ENCODE measurements at regions not wholly inside any gene's neighbourhood (a gene's known extent, or its start where the extent isn't known, plus 50 kb on each side); places are given as distances from the start of the nearest gene placed in this dataset.

DNA sequence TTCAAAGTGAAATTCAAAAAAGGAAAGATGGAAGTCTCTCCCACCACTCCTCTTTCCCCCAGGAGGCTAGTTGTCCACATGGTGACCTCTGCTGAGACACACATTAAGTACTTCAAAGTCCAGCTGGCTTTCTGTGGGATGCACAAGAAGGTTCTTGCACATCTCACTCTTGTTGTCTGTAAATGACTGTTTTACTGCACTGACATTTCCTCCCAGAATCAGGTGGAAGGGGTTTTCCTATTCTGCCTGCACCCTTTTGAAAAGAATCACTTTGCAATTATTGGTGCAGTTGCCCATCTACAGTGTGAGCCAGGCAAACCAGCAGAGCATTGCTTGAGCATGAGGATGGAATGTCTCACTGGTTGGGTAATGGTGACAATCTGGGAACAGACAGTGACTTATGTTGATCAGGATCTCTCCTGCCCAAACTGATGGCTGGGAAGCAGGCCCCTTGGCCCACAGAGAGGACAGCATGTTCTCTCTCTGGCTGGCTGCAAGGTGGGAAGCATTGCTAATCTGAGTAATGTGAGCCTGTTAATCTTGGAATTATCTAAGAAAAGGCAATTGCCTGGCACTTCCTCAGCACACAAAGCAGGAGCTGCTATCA lies 347.7 kb upstream of the SATB1 start:
- H3K27ac ChIP-seq (ENCODE audit: low read length), result no peak overlapping the region
- no peaks in the 10 kb centered on the region for H3K4me1 ChIP-seq (ENCODE audit: control insufficient read depth, insufficient read depth, low read length)
- no peak overlapping the region for H3K4me3 ChIP-seq (ENCODE audit: low read length)
- no peak for DNase-seq
- no peak for ATAC-seq
- intact Hi-C loops (cut with DNase I), result no loop called here
- H3K9me3 ChIP-seq (ENCODE audit: control insufficient read depth, low read length), result no peaks in the 10 kb centered on the region
- H3K27me3 ChIP-seq (ENCODE audit: control insufficient read depth, insufficient read depth), result no peaks in the 10 kb centered on the region

DNA sequence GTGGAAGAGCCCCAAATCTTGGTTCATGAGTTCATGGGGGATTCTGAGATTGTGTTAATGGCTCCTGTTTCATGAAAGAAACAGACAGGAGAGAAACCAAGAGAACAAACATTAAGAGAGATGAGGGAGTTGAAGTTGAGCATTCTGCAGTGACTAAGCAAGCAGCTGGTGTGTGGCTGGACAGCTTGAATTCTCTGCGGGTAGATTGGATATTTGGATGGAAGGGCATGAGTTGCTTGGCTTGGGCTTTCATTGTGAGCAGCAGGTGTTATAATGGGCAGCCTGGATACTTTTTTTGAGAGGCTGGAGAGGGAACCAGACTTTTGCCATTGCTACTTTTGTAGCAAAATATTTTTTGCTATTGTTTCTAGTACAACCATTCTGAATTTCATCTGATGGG lies 346.8 kb upstream of the SATB1 start:
- no peaks in the 10 kb centered on the region for H3K4me1 ChIP-seq (ENCODE audit: control insufficient read depth, insufficient read depth, low read length)
- no peaks in the 10 kb centered on the region for H3K27me3 ChIP-seq (ENCODE audit: control insufficient read depth, insufficient read depth)
- no peak overlapping the region for H3K27ac ChIP-seq (ENCODE audit: low read length)
- no peaks in the 10 kb centered on the region for H3K9me3 ChIP-seq (ENCODE audit: control insufficient read depth, low read length)
- intact Hi-C loops (cut with DNase I), result no loop called here
- WGBS, result 87% methylated on average over 1 of the region's 1 CpG
- DNase-seq (no peak), ATAC-seq (no peak)
- H3K4me3 ChIP-seq (ENCODE audit: low read length), result no peak overlapping the region

DNA sequence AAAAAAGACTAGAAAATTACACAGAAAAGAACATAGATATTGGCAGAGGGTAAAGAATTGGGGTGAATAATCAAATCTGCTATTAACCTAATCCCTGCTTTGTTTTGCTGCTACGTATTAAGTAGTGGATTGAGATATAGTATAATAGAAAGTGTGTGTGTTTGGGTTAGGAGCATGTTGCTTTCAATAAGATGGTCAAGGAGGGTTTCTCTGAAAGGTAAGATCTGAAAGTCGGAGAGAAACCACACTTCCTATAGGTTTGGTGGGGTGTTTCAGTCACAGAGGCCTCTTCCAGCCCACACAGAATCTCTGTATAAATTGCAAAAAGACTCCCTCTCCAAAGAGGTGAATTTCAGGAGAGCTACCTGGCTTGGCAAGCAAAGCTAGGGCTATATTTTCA lies 345.7 kb upstream of the SATB1 start:
- Histone ChIP-seq H3K4me3 (ENCODE audit: low read length) (no peak overlapping the region), H3K27ac (ENCODE audit: low read length) (no peak overlapping the region), H3K9me3 (ENCODE audit: control insufficient read depth, low read length) (no peaks in the 10 kb centered on the region), H3K27me3 (ENCODE audit: control insufficient read depth, insufficient read depth) (no peaks in the 10 kb centered on the region), H3K4me1 (ENCODE audit: control insufficient read depth, insufficient read depth, low read length) (no peaks in the 10 kb centered on the region)
- DNase-seq (no peak), ATAC-seq (no peak)
- WGBS, result 56% methylated on average over 2 of the region's 2 CpGs
- intact Hi-C loops (cut with DNase I), result no loop called here

DNA sequence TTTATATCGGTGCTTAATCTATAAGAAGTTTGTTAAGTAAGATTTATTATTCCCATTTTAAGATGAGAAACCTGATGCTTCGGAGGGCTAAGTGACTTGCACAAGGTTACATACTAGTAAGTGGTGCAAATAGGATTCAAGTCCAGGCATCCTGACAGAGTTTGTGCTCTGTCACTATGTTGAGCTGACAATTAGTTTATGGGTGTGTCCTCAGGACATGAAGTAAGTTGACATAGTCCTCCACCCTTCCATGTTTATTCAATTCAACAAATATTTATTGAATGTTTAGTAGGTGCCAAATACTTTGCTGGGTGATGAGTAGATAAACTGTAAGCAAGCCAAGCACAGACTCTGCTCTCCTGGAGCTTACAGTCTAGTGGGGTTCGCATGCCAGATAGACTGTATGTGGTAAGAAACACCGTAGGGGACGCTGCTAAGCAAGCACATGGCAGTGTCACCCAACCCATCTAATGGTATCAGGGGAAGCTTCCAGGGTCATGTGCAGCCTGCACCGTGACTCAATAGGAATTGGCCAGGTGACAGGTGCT lies 342.7 kb upstream of the SATB1 start:
- WGBS, result 86% methylated on average over 6 of the region's 6 CpGs
- no peak overlapping the region for H3K4me3 ChIP-seq (ENCODE audit: low read length)
- ATAC-seq, result no peak
- H3K9me3 ChIP-seq (ENCODE audit: control insufficient read depth, low read length), result no peaks in the 10 kb centered on the region
- intact Hi-C loops (cut with DNase I), result no loop called here
- H3K27me3 ChIP-seq (ENCODE audit: control insufficient read depth, insufficient read depth), result no peaks in the 10 kb centered on the region
- H3K27ac ChIP-seq (ENCODE audit: low read length), result no peak overlapping the region
- no peak for DNase-seq
- H3K4me1 ChIP-seq (ENCODE audit: control insufficient read depth, insufficient read depth, low read length), result no peaks in the 10 kb centered on the region

DNA sequence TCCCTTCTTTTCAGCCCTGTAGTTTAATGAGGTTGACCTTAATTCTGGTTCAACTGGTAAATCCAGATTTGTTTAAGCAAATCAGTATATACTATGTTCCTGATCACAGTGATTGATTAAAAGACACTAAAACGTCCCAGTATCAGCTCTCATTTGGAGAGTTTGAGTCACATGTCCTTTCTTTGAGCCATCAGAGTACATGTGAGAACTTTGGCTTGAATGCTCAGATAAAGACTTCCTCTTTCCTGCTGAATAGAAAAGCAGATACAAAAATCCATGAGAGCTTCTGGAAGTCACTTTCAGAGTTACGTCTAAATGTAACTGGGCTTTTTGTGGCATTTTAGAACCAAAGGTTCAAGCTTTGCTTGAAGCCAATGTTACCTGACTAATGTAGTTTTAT lies 341.8 kb upstream of the SATB1 start:
- 21% methylated on average over 2 of the region's 2 CpGs for WGBS
- no peak overlapping the region for H3K4me3 ChIP-seq (ENCODE audit: low read length)
- H3K4me1 ChIP-seq (ENCODE audit: control insufficient read depth, insufficient read depth, low read length), result no peaks in the 10 kb centered on the region
- DNase-seq (no peak), ATAC-seq (no peak)
- H3K9me3 ChIP-seq (ENCODE audit: control insufficient read depth, low read length), result no peaks in the 10 kb centered on the region
- intact Hi-C loops (cut with DNase I), result no loop called here
- no peak overlapping the region for H3K27ac ChIP-seq (ENCODE audit: low read length)
- H3K27me3 ChIP-seq (ENCODE audit: control insufficient read depth, insufficient read depth), result no peaks in the 10 kb centered on the region

DNA sequence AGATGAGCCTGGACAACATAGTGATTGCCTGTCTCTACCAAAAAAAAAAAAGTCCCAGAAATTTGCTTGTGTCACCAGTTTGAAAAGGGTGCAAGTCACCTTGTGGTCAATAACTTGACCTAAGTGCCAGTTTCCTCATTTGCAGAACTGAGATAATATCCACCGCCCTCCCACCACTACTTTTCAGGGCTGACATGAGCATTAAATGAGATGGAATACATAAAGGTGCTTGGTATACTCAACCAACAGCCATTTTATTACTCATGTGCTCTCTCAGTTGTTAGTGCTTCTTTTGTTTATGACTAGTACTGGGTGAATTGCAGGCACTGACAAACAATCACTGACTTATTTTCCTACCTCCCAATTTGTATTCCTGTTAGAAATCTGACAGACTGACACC lies 340.5 kb upstream of the SATB1 start:
- WGBS, result 85% methylated on average over 1 of the region's 1 CpG
- intact Hi-C loops (cut with DNase I), result no loop called here
- H3K27me3 ChIP-seq (ENCODE audit: control insufficient read depth, insufficient read depth), result no peaks in the 10 kb centered on the region
- DNase-seq (no peak), ATAC-seq (no peak)
- no peaks in the 10 kb centered on the region for H3K4me1 ChIP-seq (ENCODE audit: control insufficient read depth, insufficient read depth, low read length)
- no peak overlapping the region for H3K27ac ChIP-seq (ENCODE audit: low read length)
- no peaks in the 10 kb centered on the region for H3K9me3 ChIP-seq (ENCODE audit: control insufficient read depth, low read length)
- H3K4me3 ChIP-seq (ENCODE audit: low read length), result no peak overlapping the region

DNA sequence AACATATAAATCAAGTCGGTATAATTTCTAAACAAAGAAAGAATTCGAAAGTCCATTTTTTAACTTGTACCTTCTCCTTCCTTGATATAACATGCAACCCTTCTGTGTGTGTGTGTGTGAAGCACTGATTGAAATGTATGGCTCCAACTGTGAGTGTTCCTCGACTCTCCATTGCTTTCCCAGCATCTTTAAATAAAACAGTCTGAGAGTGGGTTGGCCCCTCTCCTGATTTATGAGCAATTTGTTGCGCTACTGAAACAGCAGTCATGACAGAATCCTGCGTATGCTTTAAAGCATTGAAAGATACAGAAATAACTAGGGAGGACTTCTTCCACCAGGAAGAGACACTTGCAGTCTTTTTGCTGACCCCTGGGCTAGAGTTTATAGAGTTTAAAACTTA lies 340.0 kb upstream of the SATB1 start:
- H3K9me3 ChIP-seq (ENCODE audit: control insufficient read depth, low read length), result no peaks in the 10 kb centered on the region
- no peaks in the 10 kb centered on the region for H3K4me1 ChIP-seq (ENCODE audit: control insufficient read depth, insufficient read depth, low read length)
- ATAC-seq, result no peak
- DNase-seq, result no peak
- no peaks in the 10 kb centered on the region for H3K27me3 ChIP-seq (ENCODE audit: control insufficient read depth, insufficient read depth)
- no peak overlapping the region for H3K4me3 ChIP-seq (ENCODE audit: low read length)
- WGBS, result 81% methylated on average over 5 of the region's 5 CpGs
- intact Hi-C loops (cut with DNase I), result no loop called here
- H3K27ac ChIP-seq (ENCODE audit: low read length), result no peak overlapping the region

DNA sequence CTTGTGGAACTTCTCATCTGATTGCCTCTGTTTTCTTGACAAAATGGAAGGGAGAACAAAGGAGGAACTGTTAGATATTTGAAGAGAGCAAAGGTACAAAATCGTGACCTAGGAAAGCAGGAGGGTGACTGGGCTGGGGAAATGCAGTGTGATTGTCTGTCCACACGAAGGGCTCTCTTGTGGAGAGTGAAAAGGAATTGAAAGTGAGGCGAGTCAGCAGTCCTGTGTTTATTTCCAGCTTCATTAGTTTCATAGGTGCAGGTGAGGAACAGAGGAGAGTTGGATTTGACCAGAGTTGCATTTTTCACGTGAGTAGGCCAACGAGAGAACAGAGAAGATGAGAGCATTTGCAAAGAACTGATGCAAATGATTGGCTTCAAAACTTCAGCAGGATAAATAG lies 336.4 kb upstream of the SATB1 start:
- no peak overlapping the region for H3K27ac ChIP-seq (ENCODE audit: low read length)
- DNase-seq, result no peak
- intact Hi-C loops (cut with DNase I), result no loop called here
- 56% methylated on average over 5 of the region's 5 CpGs for WGBS
- no peaks in the 10 kb centered on the region for H3K4me1 ChIP-seq (ENCODE audit: control insufficient read depth, insufficient read depth, low read length)
- no peaks in the 10 kb centered on the region for H3K27me3 ChIP-seq (ENCODE audit: control insufficient read depth, insufficient read depth)
- no peaks in the 10 kb centered on the region for H3K9me3 ChIP-seq (ENCODE audit: control insufficient read depth, low read length)
- H3K4me3 ChIP-seq (ENCODE audit: low read length), result no peak overlapping the region
- no peak for ATAC-seq

DNA sequence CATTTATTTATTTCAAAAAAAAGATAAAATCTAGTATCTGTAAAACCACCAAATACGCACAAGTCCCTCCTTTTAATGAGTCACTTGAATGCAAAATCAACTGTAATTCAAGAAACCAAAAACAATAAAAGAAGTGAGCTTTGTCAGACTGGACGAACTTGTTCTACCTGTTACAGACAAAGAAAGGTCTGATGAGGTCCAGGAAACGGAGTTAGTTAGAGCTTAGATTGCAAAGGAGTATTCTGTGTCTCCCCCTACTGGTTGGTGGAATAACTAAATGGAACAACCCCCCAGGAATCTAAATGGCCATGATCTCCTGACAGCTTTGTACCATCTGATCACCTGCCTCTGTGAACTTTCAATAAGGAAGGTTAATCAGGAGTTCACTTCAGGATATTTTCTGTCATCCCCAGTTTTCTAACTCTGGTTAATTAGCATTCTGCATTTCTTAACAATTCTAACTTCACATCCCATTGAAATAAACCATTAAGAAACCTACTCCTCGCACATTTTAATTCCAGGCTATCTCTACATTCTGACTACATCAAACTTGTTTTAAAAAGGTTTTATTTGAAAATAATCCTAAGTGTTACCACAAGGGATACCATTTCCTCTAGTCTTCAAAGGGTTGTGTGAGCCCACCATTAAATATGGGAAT lies 333.0 kb upstream of the SATB1 start:
- Histone ChIP-seq H3K9me3 (ENCODE audit: control insufficient read depth, low read length) (no peaks in the 10 kb centered on the region), H3K4me3 (ENCODE audit: low read length) (no peak overlapping the region), H3K4me1 (ENCODE audit: control insufficient read depth, insufficient read depth, low read length) (no peaks in the 10 kb centered on the region), H3K27ac (ENCODE audit: low read length) (no peak overlapping the region), H3K27me3 (ENCODE audit: control insufficient read depth, insufficient read depth) (no peaks in the 10 kb centered on the region)
- peak in 1 of 2 donors; percentile 51 for ATAC-seq
- intact Hi-C loops (cut with DNase I), result no loop called here
- WGBS, result 46% methylated on average over 4 of the region's 4 CpGs
- DNase-seq, result no peak

DNA sequence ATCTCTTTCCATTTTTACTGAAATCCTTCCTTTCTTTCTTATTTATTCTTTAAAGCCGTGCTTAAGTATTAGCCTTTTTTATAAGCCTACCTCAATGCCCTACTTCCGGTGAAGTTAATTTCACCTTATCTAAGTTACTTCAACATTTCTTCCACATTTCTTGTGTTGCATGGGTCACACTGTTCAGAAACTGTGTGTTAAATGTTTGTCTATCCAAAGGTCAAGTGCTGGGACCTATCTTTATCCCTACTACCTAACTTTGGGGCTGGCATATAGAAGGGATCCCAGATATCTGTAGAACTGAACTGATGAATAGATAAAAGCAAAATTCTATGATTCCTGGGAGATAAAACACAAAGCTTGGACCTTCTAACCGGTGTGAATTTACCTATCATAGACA lies 332.3 kb upstream of the SATB1 start:
- ATAC-seq (no peak), DNase-seq (no peak)
- Histone ChIP-seq H3K27ac (ENCODE audit: low read length) (no peak overlapping the region), H3K4me1 (ENCODE audit: control insufficient read depth, insufficient read depth, low read length) (no peaks in the 10 kb centered on the region), H3K9me3 (ENCODE audit: control insufficient read depth, low read length) (no peaks in the 10 kb centered on the region), H3K27me3 (ENCODE audit: control insufficient read depth, insufficient read depth) (no peaks in the 10 kb centered on the region), H3K4me3 (ENCODE audit: low read length) (no peak overlapping the region)
- intact Hi-C loops (cut with DNase I), result no loop called here
- WGBS, result 87% methylated on average over 3 of the region's 3 CpGs

DNA sequence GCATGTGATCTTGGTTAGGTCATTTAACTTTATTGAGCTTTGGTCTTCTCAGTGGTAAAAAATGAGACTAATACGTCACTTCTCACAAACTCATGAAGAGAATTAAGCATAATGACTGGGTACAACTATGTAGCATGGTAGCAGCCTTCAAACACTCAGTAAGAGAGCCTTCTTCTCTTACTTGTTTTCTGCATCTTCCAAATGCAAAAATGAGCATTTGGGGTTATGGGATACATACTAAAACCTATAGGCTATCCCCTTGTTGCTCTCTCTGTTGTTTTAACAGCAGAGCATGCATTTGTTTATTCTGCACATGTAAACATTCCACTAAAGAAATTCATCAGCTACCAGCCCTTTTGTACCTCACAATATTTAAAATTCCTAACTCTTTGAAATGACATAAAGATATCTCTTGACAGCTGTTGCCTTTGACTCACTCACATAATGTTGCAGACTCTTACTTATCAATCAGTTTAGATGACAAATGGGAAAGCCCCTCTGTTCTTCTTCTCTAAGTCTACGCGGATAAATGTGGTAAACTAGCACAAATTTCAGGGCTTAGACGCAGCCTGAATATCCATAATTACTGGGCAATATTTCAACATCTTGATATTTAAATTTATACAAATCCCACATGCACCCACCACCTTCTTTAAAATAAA lies 327.3 kb upstream of the SATB1 start:
- ATAC-seq (no peak), DNase-seq (no peak)
- no peaks in the 10 kb centered on the region for H3K4me1 ChIP-seq (ENCODE audit: control insufficient read depth, insufficient read depth, low read length)
- H3K27ac ChIP-seq (ENCODE audit: low read length), result no peak overlapping the region
- 82% methylated on average over 4 of the region's 4 CpGs for WGBS
- H3K9me3 ChIP-seq (ENCODE audit: control insufficient read depth, low read length), result no peaks in the 10 kb centered on the region
- intact Hi-C loops (cut with DNase I), result no loop called here
- H3K27me3 ChIP-seq (ENCODE audit: control insufficient read depth, insufficient read depth), result no peaks in the 10 kb centered on the region
- no peak overlapping the region for H3K4me3 ChIP-seq (ENCODE audit: low read length)

All from right cardiac atrium (tissue), 5 donors.